ENCODE measurements at regions not wholly inside any gene's neighbourhood (a gene's known extent, or its start where the extent isn't known, plus 50 kb on each side); places are given as distances from the start of the nearest gene placed in this dataset.
A peak's percentile ranks its signal among the peaks of the same experiment; 100 is the strongest.
"Not testable (repeated sequence)": the region's sequence is repeated elsewhere in the genome, so short reads cannot be mapped to it uniquely, and the experiment has no call there.

DNA sequence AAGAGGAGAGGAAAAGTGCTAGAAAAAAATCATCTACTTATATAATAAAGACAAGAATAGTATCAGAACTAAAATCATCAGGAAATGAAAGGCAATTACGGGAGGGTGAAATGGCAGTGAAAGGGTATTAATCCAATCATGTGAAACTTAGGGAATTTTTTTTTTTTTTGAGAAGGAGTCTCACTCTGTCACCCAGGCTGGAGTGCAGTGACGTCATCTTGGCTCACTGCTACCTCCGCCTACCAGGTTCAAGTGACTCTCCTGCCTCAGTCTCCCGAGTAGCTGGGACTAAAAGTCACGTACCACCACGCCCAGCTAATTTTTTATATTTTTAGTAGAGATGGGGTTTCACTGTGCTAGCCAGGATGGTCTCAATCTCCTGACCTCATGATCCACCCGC lies 501.3 kb downstream of the COL12A1 start:
- not testable (repeated sequence) for DNase-seq

DNA sequence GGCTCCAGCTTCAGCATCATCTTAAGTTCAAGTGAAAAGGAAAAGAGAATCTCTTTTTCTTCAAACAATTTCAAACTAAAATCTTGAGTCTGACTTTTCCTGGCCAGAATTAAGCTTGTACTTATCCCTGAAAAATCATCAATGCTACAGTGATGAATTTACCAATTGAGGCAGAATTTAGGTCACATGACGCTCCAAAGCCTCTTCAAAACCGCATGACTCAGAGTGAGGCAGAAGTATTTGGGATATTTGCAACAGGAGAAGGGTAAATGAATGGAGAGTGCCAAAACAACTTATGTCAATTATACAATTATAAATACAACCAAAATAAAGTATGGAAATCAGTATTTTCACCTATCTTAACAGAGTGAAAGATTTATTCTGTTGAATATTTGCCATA lies 515.5 kb downstream of the COL12A1 start:
- no peak for DNase-seq

DNA sequence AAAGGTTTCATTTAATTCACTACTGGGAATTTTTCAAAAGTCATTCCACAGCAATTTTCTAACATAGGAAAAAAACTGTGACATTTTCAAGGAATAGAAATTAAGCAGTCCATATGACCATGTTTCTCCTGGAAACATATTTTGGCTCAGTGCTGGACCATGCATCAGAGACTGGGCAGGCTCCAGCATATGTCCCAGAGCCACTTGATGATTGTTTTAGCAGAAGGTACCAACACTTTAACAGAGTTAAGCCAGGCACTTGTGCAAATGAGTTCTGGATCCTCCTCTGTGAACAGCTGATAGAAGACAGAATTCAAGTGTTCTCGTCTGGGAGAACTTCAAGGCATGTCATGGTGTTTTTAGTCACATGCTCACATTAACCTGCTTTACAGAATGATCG lies 516.3 kb downstream of the COL12A1 start:
- no peak for DNase-seq

DNA sequence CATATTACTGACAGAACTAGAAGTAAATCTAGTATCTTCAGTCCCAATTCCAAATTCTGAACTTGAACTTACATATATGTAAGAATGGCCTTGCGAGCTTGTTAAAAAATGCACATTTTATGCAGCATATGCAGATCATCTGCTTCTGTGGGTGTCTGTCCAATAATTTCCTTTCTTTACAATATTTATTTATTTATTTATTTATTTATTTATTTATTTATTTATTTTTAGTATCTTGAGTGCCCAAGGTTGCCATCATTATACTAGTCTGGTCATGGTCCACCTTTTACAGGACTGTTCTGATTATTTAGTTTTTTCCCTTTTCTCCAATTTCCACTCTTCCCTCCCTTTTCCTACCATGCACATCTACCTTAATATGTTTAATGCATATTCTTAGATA lies 528.4 kb downstream of the COL12A1 start:
- no peak for DNase-seq

DNA sequence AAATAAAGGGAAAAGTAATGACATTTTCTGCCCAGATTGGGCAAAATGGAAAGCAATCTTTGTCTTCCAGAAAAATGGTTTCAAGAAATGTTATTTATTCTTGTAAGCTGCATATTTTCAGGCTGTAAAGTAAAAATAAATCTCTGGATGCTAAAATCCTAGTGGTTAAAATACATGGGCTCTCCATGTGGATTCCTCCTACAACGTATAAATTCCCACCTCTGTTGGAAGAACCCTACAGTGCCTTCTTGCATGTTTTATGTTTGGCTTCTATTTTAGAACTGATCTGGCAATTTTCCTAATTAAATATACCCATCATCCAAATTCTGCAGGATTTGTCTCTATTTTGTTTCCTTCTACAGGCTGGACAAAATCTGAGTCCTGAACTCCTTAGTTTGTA lies 528.9 kb downstream of the COL12A1 start:
- no peak for DNase-seq

DNA sequence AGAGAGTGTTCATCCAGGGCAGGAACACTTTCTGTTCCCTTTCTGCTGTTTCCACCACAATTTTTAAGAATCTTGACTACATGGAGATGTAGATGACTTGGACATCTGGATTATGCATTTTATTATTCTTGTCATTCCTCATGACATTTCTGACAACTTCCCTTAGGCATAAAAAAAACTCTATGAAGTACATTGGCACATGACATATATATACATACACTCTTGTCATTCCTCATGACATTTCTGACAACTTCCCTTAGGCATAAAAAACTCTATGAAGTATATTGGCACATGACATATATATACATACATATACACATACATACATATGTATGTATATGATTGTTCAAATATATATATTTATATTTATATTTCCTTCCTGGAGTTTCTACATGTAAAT lies 531.5 kb downstream of the COL12A1 start:
- no peak for DNase-seq

DNA sequence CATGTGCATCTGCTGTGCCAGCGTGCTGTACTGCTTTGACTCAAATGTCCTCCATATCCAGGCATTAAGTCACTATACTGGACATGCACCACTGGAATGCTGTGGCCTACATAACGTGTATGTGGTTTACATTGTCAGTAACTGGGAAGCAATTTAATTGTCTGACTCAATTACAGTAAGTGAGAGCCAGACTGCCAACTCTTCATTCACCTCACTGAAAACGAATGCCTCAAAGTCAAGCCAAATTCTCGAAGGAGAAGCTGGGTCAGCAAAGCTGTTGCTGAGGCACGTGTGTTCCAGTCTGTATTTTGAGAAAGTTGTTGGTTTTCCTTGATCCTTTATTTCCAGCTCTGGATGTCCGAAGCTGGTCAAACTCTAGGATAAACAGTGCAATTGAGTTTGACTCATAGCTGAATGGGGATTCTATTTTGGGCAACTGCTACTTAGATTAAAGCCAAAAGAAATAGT lies 534.3 kb downstream of the COL12A1 start:
- DNase-seq: no peak

DNA sequence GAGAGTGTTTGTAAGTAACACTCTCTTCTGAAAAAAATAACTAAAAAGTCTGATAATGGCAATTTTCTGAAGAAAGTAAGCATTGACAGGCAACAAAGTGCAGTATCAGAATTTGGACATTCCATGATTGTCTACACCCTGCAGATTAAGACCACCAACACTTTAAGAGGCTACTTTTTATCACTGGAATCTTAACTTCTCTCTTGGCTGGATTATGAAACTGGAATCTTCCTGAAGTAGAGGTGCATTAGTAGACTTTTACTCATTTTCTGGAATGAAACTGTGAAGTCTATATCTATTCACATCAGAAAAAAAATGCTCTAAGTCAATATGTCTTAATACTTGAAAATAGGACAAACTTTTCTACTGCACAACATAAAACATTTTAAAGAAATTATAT lies 547.5 kb downstream of the COL12A1 start:
- no peak for DNase-seq

DNA sequence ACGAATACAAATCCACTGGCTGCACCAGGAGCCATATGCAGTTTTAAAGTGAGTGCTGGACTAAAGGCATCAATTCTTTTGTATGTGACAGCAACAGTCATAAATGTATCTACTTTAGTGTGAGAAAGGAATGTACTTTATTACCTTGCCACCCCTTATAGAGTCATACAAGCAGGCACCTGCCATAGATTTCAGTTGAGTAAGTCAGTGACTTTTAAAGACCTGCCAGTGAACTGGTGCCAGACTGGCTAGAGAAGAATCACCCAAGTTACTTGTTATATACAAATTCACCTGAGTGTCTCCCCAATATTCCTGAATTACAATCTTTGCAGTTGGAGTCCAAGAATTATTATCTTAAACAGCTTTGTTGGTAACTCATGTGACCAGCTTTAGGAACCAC lies 547.9 kb downstream of the COL12A1 start:
- no peak for DNase-seq

DNA sequence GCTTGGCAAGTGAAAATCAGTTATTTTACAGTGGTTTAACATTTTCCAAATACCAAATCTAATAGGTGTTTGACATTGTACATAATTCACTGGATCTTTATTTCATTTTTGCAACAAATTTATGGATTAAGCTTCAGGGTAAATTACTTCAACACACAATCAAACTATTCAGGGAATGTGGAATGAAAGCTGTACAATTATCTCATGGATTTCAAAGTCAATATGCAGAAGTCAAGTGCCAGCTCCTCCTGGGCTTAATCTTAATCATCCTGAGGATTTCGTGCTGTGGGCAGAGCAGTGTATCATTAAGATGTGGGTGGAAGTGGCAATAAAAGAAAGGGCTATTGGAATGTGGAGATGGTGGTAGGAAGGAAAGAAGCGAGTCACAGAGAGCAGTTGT lies 548.8 kb downstream of the COL12A1 start:
- no peak for DNase-seq

DNA sequence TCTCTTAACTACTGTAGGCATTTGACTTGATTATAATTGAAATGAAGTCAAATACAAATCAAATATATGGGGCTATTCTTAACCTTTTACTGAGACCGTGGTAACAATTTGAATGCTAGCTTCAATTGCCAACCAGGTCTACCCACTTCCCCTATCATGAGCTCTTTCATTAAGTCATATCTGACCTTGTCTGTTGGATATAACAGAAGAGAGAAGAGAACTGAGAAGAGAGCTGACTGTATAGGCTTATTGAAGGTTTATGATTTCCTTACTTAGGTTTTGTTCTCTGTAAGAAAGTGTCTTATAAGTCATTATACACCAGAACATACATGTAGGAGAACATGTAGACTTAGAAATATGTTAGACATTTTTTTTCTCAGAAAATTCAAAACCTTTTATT lies 549.4 kb downstream of the COL12A1 start:
- no peak for DNase-seq

DNA sequence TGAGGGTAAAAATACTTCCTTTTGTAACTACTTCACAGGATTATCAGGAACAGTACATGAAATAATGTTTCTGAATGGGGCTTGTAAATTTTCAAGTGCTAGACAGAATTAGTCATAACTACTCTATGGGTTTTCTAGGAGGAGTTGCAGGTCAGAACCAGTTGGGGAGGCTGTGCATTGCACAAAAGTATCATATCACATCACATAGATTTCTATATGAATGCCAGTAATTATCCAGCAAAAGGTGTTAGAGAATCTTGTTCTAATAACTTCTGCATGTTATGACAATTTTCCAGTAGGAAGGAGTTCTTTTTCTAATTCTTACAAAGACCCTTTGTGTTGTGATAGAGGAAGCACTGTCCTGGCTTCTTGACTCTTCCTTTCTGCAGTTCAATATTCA lies 551.6 kb downstream of the COL12A1 start:
- no peak for DNase-seq

DNA sequence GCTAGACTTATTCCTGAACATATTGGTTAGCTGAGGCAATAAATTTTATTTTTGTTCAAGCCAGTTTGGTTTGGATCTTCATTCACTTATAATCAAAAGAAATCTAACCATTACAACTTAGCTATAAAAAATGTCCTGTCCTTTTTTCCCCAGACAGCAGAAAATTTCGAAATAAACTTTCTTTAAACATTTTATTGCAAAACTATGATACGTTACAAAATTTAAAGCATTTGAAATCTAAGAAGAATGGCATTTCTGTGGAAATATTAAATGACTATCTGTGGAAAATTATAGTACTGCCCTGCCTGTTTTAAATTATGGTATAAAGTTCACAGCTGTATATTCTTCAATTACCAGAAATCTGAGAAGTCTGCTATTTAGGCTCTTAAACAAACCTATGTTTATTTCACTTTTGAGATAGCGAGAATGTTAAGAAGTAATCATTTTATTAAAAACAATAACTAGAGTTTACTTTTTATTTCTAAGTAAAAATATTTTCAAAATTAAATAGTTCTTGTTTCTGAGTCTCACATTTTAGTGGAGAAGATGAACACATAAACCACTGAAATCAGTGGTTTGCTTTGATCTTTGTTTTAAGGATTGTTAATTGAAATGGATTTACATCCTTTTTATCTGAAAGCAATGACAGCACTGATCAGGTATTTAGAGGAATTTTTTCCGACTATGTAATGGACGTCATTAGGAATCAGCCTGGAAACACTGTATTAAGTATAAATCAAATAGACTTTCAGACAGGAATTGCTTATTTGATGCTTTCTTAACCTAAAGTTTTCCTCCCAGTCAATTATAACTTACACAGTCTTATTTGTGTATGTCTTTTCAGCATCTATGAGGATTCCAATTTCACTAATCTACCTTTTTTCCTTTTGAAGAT lies 553.7 kb downstream of the COL12A1 start:
- DNase-seq: no peak

DNA sequence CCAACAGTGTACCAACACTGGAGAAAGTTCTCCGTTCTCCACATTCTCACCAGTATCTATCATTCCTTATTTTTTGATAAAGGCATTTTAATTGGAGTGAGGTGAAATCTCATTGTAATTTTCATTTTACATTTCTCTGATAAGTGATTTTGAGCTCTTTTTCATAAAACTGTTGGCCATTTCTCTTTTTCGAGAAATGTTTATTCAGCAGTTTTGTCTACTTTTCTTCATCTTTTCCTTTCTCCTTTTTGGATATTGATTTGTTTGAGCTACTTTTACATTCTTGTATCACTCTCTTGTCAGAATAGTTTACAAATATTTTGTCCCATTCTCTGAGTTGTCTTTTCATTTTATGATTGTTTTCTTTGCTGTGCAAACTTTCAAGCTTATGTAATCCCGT lies 555.2 kb downstream of the COL12A1 start:
- no peak for DNase-seq

DNA sequence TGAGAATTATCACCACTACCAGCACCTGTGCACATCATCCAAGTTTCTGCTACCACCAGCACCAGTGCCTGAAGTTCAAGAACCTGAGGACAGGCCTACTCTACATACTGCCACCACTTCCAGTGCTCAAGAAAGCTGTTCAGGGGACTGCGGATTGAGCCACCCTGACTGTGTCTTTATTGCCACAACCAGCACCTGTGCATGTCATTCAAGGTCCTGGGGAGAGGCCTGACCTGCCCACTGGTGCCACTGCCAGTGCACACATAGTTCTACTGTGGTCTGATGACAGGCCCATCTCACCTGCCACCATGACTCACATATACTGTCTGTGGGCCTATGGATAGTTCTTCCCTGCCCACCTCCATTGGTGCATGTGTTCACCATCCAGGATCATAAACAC lies 559.4 kb downstream of the COL12A1 start:
- DNase-seq: no peak

DNA sequence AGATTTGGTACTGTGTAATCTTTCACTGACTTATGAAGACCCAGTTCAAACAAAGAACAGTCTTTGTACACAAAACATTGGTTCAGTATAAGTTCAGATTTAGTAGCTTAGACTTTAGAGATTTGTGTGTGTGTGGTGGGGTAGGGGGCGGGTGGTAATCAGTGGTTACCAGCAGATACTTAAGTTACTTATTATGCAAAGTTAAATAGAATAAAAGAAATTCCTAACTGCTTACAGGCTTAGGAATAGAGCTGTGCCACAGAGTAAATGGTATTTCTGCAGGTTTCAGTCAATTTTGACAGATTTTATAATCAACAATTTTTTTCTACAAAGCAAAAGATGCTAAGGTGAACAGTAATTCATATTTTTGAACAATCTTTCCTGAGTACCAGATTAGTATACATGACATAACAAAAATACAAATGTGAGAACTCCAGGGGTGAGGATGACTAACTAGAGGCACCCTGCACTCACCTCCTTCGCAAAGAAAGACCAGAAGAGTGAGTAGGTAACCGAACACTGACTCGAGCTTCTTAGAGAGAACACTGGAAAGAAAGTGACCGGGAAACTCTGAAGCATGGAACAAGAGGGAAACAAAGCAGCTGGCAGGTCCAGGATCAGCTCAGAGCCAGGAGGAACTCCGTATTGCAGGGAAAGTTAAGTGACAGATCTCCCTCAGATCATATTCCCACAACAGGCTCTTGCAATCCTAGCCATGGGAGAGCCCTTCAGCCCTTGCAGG lies 560.6 kb downstream of the COL12A1 start:
- no peak for DNase-seq

DNA sequence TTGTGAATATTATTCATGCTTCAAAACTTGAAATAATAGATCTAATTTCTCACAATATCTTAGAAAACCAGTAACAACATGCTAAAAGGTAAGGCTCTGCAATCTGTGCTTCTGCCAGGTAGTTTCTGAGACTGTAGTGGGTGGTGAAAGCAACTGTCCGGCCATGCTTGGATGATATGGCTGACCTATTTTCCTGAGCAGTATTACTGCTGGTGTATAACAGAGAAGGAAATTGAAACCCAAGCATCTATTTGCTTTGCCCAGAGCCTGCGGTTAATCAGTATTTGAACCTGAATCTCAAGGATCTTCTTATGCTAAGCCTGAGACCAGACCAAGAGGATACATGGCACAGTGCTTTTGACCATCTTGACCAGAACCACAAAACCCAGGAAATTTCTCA lies 563.8 kb downstream of the COL12A1 start:
- no peak for DNase-seq

DNA sequence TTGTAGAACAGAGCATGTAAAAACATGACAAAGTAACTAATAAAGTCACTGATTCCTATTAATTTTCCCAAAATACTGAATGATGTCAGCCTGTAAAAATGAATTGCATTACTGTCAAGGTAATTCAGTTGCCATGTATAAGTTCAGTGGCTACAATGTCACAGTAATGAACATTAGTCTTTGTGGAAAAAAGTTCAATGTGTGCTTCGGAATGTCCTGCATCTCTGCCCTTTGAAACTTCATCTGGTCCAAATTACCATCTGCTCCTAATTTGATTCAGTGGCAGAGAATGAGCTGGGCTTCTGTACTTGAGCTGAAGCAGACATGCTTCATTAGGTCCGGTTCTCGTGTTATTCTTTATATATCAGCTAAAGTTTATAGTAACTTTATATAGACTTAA lies 567.4 kb downstream of the COL12A1 start:
- no peak for DNase-seq

DNA sequence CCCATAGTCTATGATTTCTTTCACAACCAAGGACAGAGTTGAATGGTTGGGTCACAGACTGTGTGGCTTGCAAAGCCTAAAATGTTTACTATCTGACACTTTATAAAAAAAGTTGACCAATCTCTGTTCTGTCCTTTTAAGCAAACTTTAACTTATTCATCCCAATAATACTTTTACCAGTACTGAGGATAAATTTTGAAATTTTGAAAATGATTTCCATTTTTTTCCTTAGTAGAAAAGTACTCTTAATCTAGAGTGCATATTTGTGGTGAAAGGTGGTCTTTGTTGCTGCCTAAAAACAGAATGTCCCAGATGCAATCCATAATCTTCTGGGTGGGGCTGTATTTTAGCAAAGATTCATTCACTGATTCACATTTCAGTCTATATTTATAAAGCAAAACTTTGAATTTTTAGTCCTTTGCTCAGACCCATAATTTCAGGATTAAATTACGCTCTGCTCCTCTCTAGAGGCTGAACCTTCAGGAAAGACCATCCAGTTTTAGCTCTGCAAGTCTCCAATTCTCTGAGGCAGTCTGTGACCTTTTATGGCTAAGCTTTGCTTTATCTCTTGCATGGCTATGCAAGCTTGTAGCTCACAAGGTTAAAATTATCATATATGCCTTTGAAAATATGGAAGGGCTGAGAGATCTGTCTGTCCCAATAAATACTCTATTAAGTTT lies 573.5 kb downstream of the COL12A1 start:
- DNase-seq: no peak

DNA sequence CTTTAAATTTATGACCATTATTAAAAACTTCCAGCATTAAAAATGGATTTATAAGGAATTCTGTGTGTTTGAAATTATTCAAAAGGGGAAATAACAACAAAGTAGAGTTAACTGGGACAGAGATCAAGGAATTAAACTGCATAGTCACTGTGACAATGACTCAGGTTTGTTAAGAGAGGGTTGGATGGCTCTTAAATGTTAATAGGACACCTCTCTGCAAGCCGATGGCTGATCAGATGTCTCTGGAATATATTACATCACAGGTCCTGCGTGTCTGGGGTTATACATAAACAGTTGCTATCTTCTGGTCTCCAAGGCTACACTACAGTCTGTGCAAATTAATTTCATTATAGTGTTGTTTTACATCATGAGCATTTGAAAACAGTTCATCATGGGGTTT lies 574.3 kb downstream of the COL12A1 start:
- no peak for DNase-seq

DNA sequence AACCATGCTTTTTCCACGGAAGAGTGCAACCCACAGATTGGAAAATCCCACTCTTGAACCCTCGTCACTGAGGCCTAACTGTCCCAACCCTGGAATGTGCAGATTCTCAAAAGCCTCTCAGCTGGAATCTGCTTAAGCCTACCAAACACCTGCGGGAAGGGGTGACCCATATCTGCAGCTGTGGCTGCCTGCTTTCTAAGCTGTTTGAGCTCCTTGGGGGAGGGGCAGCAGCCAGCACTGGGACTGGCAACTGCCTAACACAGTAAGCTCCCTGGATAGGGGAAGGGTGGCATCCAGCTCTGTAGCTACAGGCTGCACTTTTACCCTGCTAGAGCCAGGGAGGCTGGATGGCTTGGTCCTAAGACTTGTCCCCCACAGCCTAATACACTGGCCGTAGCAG lies 579.6 kb downstream of the COL12A1 start:
- peak in 1 of 2 experiments; percentile 29 for DNase-seq

DNA sequence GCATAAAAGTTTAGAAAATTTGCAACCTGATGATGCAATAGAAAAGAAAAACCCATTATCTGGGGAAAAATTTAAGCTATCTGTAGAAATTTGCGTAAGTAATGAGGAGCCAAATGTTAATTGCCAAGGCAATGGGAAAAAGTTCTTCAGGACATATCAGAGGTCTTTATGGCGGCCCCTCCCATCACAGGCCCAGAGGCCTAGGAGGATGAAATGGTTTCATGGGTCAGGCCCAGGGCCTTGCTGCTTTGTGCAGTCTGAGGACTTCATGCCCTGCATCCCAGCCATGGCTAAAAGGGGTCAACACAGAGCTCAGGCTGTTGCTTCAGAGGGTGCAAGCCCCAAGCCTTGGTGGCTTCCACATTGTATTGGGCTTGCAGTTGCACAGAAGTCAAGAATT lies 582.8 kb downstream of the COL12A1 start:
- no peak for DNase-seq

DNA sequence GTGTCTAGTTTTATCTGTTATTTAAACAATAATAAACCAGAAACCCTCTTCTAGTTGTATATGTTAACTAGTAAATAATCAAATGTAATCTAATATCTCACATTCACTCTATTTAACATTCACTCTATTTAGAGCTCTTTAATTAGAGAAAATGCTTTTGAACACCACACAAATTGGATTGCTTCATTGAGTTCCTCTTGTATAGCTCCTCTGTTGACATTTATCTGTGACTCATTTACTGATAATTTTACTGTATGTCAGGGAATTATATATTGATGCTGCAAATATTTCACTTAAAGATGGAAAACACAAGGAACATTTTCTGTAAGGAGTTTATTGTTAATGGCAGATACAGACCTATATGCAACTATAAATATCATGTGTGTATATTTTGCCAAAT lies 594.6 kb downstream of the COL12A1 start:
- DNase-seq: no peak

DNA sequence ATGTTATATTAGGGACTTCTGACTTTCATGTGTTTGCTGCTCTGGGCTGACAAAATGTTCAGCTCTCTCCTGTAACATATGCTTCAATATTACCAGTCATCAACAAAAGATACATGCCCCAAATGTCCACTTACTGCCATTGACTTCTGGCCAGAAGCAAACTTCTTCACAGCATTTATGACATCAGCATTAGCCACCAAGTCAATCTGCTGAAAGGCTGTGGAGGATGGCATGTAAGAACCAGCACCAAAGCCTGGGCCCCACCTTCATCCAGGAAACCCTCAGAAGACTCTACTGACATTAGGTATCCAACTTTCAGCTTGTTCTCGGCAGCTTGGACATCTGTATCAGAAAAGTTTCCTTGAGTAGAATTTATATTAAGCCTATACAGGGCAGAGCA lies 595.5 kb downstream of the COL12A1 start:
- DNase-seq: no peak

Data from SHP77 (cell line).